GM19395 (cell line): ENCODE measurements at regions not wholly inside any gene's neighbourhood (a gene's known extent, or its start where the extent isn't known, plus 50 kb on each side); places are given as distances from the start of the nearest gene placed in this dataset.

ENCODE experiments used
- ATAC-seq: cut with Tn5 transposase; IDR thresholded peaks from one replicate; pipeline ENCODE4 v1.9.1; 2021; ENCODE audit warnings: mild to moderate bottlenecking, moderate library complexity; ENCODE audit not compliant: unreplicated experiment

DNA sequence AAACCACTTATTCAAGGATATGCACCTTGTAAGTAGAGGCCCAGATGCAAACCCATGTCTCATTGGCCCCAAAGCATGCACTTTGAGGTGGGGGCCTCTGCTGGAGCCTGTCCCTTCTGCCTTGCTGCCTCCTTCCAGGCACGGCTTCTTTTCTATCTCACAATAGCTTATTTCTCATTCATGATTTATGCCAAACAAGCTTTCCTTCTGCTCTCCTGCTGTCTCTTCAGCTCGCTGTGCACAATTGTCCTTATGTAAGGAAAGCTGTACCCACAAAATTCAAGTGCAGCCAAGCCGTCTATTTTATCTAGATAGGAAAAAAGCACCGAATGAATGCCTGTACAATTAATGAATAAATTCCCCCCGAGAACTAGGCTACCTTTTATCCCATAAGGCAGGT lies 124.8 kb upstream of the PACRGL start:
- no peak for ATAC-seq

DNA sequence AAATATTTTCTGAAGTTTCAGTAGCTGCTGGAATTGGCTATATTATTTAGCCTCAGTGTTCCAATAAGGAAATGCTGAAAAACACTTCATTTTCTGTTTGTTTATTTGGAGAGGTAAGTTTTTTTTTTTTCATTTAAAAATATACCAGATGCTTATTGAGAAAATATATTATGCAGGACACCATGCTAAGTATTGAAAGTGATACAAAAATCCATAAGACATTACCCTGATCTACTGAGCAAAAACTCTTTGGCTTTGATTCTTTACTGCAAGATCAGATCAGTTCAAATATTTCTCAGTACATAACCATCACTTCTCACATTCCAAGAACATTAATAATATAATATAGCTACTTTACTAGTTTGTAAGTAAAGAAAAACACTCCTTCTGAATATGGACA lies 123.4 kb upstream of the PACRGL start:
- ATAC-seq, result no peak

DNA sequence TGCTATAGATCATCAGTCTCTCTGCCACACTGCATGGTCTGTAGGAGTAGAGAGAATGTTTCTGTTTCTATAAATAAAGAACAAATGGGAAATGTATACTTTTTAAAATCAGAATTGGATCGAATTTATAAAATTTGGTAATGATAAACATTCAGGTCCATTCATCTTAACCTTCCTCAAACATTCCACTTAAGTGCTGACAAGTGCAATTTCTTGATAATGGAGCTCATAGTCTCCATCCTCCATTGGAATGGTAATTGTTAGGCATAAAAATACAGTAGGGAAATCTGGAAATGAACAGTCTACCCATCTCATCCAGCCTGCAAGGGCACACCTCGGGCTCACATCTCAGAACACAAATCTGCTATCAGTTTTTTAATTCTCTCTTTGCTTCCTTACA lies 122.6 kb upstream of the PACRGL start:
- ATAC-seq, result no peak

DNA sequence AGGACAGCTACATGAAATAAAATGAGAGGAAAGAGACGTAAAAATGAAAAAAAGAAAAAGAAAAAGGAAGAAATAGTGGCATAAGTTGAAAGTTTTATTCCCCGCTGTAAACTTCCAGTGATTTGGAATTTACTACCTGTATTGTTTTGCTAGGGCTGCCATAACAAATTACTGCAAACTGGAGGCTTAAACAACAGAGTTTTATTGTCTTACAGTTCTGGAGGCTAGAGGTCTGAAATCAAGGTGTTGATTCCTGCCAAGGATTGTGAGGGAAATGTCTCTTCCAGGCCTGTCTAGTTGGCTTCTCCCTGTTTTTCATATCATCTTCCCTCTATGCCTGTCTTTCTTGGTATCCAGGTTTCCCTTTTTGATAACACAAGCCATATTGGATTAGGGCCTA lies 119.4 kb upstream of the PACRGL start:
- no peak for ATAC-seq

DNA sequence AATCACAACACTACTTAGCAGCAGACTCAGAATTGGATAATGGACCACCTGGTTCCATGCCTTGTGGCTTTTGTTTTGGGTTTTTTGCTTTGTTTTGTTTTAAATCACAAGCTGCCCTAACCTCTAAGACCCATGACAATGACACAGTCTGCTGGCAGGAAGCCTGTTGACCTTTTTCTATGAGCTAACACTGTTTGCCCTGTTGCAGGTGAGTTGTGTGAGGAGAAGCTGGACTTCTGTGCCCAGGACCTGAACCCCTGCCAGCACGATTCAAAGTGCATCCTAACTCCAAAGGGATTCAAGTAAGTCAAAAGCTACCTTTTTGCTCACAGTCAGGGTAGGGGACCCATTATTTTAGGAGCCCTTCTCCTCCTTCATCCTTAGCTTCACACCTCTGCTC lies 110.8 kb upstream of the PACRGL start:
- ATAC-seq, result no peak

DNA sequence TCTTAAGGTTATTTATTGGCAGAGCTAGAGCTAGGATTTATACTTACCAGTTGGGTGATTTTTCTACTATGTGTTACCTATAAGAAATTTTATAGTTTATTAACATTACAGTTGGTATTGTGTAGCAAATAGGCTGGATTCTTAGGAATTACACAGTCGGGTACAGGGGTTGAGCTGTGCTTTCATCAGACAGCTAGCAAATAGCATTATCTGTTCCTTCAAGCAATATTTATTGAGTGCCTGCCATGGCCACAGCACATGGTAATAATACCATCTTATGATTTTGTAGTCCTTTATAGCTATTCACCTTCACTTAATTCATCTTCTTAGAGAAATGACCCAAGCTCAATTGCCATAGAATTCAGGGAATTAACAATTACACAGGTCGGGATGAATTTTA lies 109.4 kb upstream of the PACRGL start:
- no peak for ATAC-seq

DNA sequence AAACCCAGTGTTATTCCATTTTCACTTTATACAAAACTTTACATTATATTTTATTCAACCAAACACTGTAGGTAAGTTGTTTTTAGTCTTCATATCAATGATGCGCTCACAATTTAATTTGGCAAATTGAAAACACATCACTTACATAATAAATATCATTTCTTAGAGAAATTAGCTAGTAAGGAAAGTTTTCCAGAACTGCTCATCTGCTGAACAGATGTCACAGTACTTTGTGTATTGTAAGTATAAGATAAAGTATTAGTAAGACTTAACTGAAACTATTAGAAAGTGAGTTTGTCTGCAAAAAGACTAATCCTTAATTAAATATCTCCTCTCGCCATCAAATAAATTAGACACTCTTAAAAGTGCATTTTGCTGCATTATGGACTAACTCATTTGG lies 108.7 kb upstream of the PACRGL start:
- no peak for ATAC-seq

DNA sequence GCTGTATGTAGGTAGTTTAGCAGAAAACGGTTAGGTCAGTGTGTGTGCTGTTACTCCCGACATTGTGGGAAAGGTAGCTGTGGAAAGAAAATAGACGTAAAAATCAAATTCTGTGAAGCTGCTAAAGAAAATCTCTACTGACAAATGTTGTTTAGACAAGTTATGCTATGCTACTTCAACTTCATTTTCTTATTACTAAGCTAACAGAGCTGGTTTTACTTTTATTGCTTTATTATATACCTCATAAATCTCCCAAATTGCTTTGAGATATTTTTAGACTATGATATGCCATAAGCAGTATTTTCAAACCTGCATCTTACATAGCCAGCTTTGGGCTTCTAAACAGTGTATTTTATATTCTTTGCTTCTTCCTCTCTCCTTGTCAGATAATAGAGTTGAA lies 108.2 kb upstream of the PACRGL start:
- ATAC-seq, result no peak

DNA sequence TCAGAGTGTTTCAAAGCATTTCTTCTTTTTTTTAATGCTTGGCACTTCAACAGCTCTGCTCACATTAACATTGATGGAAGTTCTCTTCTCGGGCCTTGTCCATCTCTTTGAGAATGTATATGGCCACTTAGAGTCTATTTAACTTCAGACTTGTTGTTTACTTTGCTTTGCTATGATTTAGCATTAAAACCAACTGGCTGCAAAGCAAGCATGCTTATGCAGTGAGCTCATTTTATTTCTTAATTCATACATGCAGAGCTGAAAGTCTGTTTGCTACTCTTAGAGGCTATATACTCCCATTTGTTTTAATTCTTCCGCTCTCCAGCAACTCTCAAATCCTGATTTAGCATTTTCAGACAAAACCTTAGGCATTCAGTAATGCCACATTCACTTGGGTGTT lies 107.6 kb upstream of the PACRGL start:
- no peak for ATAC-seq

DNA sequence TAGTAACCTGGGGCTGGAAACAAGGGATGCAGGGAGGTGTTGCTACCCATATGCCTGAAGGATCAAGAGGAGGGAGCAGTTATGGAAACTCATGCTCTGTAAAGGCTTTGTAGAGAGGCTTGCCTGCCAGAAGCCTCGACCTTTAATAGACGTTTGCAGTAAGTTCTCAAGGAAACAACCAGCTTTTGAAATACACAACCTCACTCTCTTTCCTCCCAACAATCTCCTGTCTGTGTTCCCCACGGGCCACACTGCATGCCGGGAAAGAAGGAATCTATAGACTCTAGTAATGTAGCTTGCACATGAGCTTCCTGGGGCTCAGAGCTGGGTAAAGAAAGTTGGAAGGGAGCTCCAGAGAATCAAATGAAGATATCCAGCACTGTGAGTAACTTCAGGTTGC lies 101.6 kb upstream of the PACRGL start:
- ATAC-seq, result no peak

DNA sequence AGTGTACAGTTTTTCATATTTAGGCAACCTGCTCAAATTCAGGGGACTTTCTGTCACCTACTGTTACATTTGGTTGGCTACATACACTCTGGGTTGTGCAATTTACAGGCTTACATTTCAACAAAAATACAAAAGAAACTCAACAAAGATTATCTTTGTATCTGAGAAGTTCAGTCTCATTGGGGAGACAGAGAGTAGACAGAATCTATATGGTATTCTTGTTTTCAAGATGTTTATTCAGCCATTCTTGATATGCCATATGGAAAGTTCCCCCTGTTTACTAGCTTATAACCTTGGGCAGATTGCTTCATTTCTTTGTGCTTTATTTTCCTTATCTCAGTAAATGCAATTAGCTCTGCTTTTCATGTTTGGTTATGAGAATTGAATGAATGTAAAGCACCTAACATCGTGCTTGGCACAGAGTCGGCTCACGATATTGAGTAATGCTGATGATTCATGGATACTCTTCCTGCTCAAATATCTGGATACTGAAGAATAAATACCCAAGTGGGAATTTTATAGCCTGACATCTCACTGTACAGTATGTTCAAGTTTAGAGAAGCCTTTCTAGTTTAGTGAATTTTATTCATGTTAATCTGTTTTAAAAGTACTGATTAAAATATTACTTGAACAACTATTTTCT lies 96.5 kb upstream of the PACRGL start:
- ATAC-seq, result no peak

DNA sequence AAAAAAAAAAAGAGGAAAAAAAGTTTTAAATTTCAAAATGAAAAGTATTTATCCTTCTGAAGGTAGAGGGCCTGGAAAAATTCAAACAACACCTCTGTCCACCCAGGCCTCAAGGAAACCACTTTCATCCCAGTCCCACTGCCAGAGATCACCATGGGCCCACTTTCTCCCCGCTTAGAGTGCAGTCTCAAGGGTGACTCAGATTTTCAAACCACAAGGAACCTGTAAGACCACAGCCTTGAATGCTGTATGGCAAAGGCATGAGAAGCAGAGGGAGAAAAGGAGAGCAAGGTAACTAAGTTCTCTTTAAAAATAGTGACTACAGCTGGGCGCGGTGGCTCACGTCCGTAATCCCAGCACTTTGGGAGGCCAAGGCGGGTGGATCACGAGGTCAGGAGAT lies 87.9 kb upstream of the PACRGL start:
- ATAC-seq, result no peak

DNA sequence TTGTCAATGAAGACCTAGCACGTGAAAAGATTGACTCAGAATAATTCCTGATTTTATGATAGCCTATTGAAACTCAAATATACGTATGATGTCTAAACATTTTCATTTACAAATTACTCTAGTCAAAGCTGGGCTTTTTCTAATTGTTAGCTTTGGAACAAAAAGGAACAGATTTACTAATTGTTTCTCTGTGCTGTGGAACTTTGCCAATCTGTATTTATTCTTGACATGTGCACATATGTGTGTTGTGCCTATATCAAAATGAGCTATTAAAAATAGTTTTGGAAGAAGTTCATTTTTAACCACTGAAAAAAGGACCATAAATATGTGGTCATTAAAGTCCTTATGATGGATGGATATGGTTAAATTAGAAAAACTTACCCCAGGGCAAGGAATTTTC lies 85.4 kb upstream of the PACRGL start:
- ATAC-seq, result no peak

DNA sequence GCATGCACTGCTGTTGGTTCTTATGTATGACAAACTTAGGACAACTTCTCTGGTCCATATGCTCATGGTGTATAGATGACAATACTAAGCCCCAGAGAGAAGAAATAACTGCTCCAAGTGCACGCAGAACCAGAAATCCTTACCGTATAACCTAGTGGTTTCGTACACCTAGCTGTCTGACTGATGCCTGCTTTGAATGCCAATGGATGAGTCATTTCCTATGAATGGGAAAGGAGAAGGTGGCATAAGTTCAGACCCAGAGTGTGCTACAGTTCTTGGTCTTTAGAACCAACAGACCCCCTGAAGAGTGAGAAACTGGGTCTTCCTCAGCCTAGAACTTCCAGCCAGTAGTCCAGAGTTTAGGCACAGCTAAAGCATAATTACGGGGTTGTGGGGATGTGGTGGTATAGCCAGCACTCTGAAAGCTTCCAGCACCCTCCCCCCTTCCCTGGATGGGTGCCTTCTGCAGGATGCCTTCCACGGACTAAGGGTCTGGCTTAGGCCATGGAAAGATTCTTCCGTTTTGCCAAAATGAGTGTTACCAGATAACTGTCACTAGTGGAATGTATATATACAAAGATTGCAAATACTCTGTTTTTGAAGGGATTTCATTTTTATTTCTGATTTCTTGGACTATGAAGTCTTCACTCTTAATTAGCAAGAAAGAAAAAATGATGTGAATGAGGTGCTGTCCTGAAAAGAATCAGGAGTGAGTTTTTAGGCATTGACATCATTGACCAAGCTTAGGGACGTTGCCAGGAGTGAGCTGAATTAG lies 84.6 kb upstream of the PACRGL start:
- ATAC-seq, result no peak

DNA sequence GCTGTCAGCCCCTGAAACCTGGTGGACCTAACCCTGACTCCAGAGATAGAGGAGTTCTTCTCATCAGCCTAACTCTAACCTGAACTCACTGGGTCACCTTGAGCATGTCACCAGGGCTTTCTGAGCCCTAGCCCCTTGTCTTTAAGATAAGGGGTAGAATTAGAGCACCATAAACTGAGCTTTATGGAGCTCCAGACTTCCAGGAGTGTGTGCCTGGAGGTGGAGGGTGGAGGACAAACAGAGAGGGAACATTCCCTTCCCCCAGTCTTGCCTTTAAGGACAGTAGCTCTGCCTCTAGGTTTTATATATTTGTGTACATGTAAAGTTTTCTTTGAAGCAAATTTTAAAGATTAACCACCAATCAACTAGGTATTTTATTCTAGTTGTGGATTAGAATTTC lies 83.9 kb upstream of the PACRGL start:
- ATAC-seq, result no peak

DNA sequence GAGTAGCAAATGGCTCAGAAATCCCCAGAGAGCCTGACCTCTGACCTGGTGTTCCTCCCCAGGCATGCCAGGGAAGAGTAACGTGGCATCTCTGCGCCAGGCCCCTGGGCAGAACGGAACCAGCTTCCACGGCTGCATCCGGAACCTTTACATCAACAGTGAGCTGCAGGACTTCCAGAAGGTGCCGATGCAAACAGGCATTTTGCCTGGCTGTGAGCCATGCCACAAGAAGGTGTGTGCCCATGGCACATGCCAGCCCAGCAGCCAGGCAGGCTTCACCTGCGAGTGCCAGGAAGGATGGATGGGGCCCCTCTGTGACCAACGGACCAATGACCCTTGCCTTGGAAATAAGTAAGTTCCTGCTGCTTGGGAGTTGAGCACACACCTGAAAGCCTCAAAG lies 83.4 kb upstream of the PACRGL start:
- ATAC-seq, result no peak

DNA sequence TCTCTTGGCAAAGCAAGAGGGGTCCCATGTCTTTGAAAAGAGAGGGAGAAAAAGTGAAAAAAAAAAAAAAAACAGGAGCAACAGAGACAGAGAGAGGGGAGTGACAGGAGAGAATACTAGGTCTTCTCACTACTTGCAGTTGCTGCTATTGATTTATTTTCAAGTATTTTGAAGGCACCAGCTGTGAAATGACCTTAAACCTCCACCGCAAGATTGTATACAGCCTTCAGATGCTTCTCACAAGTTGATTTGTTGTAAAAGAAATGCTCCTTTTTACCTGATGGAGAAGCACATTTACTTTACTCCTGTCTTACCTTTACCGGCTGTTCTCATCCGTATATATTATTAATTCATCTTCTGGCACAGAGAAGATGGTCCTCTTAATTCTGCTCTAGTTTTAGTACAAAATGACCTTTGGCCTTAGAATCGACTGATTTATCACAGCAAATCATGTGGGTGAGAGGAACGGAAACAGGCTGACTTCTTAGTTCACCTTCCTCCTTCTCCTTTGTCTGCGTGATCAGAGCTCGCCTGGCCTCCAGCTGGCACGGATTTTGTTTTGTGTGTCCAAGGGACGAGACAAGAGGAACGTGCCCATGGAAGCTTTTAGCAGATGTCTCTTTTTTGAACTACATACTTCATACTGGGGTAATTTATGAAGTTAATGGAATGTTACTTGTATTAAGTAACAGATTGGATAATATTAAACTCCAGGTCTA lies 82.4 kb upstream of the PACRGL start:
- no peak for ATAC-seq

DNA sequence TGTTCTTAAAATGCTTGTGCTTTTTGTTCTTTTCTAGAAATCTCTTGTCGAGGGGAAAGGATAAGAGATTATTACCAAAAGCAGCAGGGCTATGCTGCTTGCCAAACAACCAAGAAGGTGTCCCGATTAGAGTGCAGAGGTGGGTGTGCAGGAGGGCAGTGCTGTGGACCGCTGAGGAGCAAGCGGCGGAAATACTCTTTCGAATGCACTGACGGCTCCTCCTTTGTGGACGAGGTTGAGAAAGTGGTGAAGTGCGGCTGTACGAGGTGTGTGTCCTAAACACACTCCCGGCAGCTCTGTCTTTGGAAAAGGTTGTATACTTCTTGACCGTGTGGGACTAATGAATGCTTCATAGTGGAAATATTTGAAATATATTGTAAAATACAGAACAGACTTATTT lies 81.5 kb upstream of the PACRGL start:
- ATAC-seq, result no peak

DNA sequence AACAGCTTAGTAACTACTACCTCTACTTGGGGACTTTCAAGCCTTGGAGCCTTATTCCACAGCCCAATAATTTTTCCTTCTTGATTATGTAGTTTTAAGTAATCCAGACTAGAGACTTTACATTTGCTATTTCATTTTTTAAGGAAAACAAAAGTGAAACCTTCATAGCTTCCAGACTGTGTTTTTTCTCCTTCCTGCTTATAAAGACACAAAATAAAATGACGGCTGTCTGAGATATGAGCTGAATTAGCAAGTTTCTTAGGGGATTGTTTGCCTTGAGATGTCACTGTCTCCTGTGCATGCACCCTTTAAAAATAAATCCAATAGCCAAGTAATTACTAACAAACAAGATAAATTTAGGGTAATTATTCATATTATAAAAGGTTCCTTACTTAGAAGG lies 78.8 kb upstream of the PACRGL start:
- ATAC-seq, result no peak

DNA sequence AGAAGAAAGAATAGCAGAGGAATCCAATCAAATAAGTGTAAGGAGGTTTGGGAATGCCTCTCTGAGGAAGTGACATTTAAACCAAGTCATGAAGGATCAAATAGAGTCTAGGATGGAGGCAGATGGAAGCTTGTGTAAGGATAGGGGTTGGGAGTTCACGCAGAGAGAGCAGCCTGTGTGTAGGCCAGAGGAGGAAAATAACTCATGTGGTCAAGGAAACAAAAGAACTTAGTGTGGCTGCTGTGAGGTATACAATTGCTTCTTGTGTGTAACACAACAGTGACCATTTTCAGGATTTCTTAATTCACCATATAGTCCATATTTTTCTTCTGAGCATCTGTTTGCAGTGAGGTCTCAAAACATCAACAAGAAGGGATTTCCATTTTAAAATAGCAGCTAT lies 77.6 kb upstream of the PACRGL start:
- no peak for ATAC-seq

DNA sequence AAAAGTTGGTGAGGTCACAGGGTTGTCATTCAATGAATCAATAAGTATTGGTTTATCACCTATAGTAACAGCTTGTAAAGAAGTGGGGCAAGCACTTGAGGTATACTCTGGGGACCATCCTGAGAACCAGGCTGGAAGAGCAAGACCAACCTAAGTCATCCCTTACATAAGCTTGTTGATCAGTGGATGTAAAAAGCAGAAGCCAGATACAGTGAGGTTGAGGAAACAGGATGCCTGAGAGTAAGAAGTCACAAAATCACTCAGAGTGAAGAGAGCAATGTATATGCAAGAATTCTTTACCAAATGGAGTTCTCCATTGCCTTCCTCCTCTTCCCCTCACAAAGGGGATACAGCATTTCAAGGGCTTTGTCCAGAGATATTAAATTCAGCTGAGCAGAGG lies 76.3 kb upstream of the PACRGL start:
- ATAC-seq, result no peak

DNA sequence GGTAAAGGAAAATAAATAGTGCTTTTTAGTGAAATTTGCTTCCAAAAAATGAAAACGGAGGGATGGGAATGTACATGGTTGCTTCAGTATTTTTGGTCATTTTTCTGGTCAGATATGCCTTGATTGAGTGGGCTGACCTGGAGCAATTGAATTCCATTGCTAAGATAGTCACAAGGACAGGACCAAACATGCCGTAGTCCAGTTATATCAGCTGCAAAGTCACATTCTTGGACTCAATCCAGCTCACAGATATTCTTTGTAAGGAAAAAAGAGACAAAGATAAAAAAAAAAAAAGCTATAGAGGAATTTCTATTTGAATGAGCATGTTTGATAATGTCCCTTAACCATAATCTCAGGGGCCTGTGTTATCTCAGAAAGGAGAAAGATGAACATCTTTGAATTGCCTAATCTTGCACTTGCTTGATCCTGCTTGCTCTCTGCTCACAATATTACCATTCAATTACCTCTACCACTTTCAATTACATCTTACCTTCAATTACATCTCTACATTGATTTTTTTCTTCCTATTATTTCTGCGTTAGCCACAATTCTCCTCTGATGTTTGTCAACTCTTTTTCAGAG lies 75.4 kb upstream of the PACRGL start:
- ATAC-seq, result no peak
